H1 (cell line): ENCODE measurements at regions not wholly inside any gene's neighbourhood (a gene's known extent, or its start where the extent isn't known, plus 50 kb on each side); places are given as distances from the start of the nearest gene placed in this dataset.

Experiments used
- CTCF ChIA-PET: fragments of 300-600 bp; sonication (Branson Sonifier 250); formaldehyde crosslinking; loops from one replicate; lab custom pipeline; 2021; ENCODE audit not compliant: partially characterized antibody; lab: Charles Lee
- POLR2A ChIA-PET: fragments of 300-600 bp; sonication (Branson Sonifier 250); formaldehyde crosslinking; loops from one replicate; lab custom pipeline; 2021; ENCODE audit warnings: inconsistent platforms; ENCODE audit not compliant: partially characterized antibody; lab: Charles Lee
- DNase-seq, 2 experiments: peaks; one replicate each; pipeline versions ENCODE4 v3.0.0 to v3.0.0-alpha.2; 2010 to 2022; ENCODE audit warnings: low spot score in 2 of 2, low read depth in 1 of 2, mixed read lengths in 1 of 2
- FAIRE-seq: peaks from 2 replicates; lab custom pipeline; 2011; peaks lifted over from hg19 to GRCh38; lab: Jason Lieb, UNC
- H2AFZ ChIP-seq: 2 replicates; pipeline ENCODE4 v1.8.1; 2012; ENCODE audit warnings: low read length, inconsistent platforms
- H2AK5ac ChIP-seq: 2 replicates; pipeline ENCODE4 v1.6.1; 2013; ENCODE audit warnings: low read depth, low read length
- H2BK120ac ChIP-seq: replicated peaks from 2 replicates; pipeline ENCODE3; 2013; ENCODE audit warnings: low read depth, low read length, inconsistent platforms
- H2BK12ac ChIP-seq: 2 replicates; pipeline ENCODE4 v1.6.1; 2013; ENCODE audit warnings: low read depth, low read length
- H2BK15ac ChIP-seq: 2 replicates; pipeline ENCODE4 v1.6.1; 2013; ENCODE audit warnings: low read length
- H2BK20ac ChIP-seq: 2 replicates; pipeline ENCODE4 v1.6.1; 2013; ENCODE audit warnings: low read length
- H2BK5ac ChIP-seq: 2 replicates; pipeline ENCODE4 v1.6.1; 2013; ENCODE audit warnings: low read depth, low read length
- H3K14ac ChIP-seq: 2 replicates; pipeline ENCODE4 v1.6.1; 2013; ENCODE audit warnings: inconsistent platforms; ENCODE audit not compliant: insufficient read length
- H3K18ac ChIP-seq: 2 replicates; pipeline ENCODE4 v1.6.1; 2013; ENCODE audit warnings: low read length; ENCODE audit errors: extremely low read depth
- H3K23ac ChIP-seq: 2 replicates; pipeline ENCODE4 v1.6.1; 2013; ENCODE audit warnings: inconsistent platforms; ENCODE audit not compliant: insufficient read length
- H3K23me2 ChIP-seq: 2 replicates; pipeline ENCODE4 v1.6.1; 2013; ENCODE audit warnings: low read depth, low read length
- H3K27ac ChIP-seq: 2 replicates; pipeline ENCODE4 v1.6.1; 2011; ENCODE audit warnings: low read depth, low read length, inconsistent platforms
- H3K27me3 ChIP-seq, 4 experiments: replicated peaks in 1 of 4; 1 replicate in 1 of 4; 2 replicates in 3 of 4; pipeline versions ENCODE4 v1.6.1 to v1.8.1; 2011 to 2013; ENCODE audit warnings: low read length in 3 of 4, mild to moderate bottlenecking in 3 of 4, inconsistent platforms in 2 of 4, mixed read lengths in 2 of 4, moderate library complexity in 1 of 4; ENCODE audit not compliant: control insufficient read depth in 3 of 4, insufficient read depth in 3 of 4; ENCODE audit errors: extremely low read depth in 1 of 4
- H3K36me3 ChIP-seq, 4 experiments: 2 replicates each; pipeline versions ENCODE4 v1.6.1 to v1.8.1; 2011 to 2013; ENCODE audit warnings: mild to moderate bottlenecking in 4 of 4, low read length in 3 of 4, moderate library complexity in 2 of 4, control low read depth in 1 of 4, inconsistent platforms in 1 of 4; ENCODE audit not compliant: insufficient read depth in 4 of 4, control insufficient read depth in 2 of 4
- H3K4ac ChIP-seq: replicated peaks from 2 replicates; pipeline ENCODE3; 2013; ENCODE audit warnings: low read length, low read depth, mixed read lengths, inconsistent platforms; ENCODE audit not compliant: insufficient read length
- H3K4me1 ChIP-seq, 4 experiments: replicated peaks in 1 of 4; 1 replicate in 1 of 4; 2 replicates in 3 of 4; pipeline versions ENCODE4 v1.6.1 to v1.8.1; 2011 to 2013; ENCODE audit warnings: low read length in 3 of 4, inconsistent platforms in 2 of 4, mixed read lengths in 1 of 4; ENCODE audit not compliant: insufficient read depth in 4 of 4, control insufficient read depth in 3 of 4
- H3K4me2 ChIP-seq, 2 experiments: 2 replicates each; pipeline versions ENCODE4 v1.6.1 to v1.8.1; 2011 to 2013; ENCODE audit warnings: low read depth in 2 of 2, low read length in 2 of 2, control low read depth in 1 of 2, inconsistent platforms in 1 of 2, mild to moderate bottlenecking in 1 of 2; ENCODE audit not compliant: insufficient read depth in 1 of 2
- H3K4me3 ChIP-seq, 4 experiments: fragments of 200-600, 300-600 bp in 1 of 4; sonication (generic), shearing (Covaris generic), sonication (Bioruptor Twin) in 1 of 4; 2 replicates each; pipeline versions ENCODE4 v1.5.1 to v1.8.1; 2011 to 2016; ENCODE audit warnings: low read length in 4 of 4, low read depth in 3 of 4, control low read depth in 2 of 4, inconsistent platforms in 2 of 4, mild to moderate bottlenecking in 2 of 4, mixed read lengths in 1 of 4, moderate library complexity in 1 of 4; ENCODE audit not compliant: insufficient read depth in 2 of 4; ENCODE audit errors: extremely low read depth in 1 of 4
- H3K56ac ChIP-seq: replicated peaks from 2 replicates; pipeline ENCODE3; 2013; ENCODE audit warnings: low read depth, mild to moderate bottlenecking, mixed read lengths, low read length, inconsistent platforms; ENCODE audit not compliant: insufficient read length
- H3K79me1 ChIP-seq: 2 replicates; pipeline ENCODE4 v1.6.1; 2013; ENCODE audit warnings: low read depth, low read length, control low read depth
- H3K79me2 ChIP-seq, 2 experiments: 2 replicates each; pipeline versions ENCODE4 v1.6.1 to v1.8.1; 2012 to 2013; ENCODE audit warnings: low read length in 2 of 2, mild to moderate bottlenecking in 2 of 2, inconsistent platforms in 1 of 2; ENCODE audit not compliant: insufficient read depth in 2 of 2, control insufficient read depth in 1 of 2
- H3K9ac ChIP-seq, 4 experiments: replicated peaks in 1 of 4; 1 replicate in 1 of 4; 2 replicates in 3 of 4; pipeline versions ENCODE4 v1.6.1 to v1.8.1; 2011 to 2013; ENCODE audit warnings: low read depth in 3 of 4, low read length in 3 of 4, control low read depth in 2 of 4, mild to moderate bottlenecking in 2 of 4, moderate library complexity in 2 of 4, inconsistent platforms in 1 of 4; ENCODE audit errors: extremely low read depth in 1 of 4
- H3K9me3 ChIP-seq, 2 experiments: 2 replicates each; pipeline versions ENCODE4 v1.6.1 to v1.8.1; 2012 to 2013; ENCODE audit warnings: mild to moderate bottlenecking in 2 of 2, moderate library complexity in 2 of 2, control low read depth in 1 of 2, inconsistent platforms in 1 of 2, low read depth in 1 of 2, low read length in 1 of 2, mixed read lengths in 1 of 2; ENCODE audit not compliant: insufficient read depth in 2 of 2
- H4K20me1 ChIP-seq, 2 experiments: replicated peaks in 1 of 2; 2 replicates each; pipeline versions ENCODE3 to v1.8.1; 2011 to 2013; ENCODE audit warnings: inconsistent platforms in 2 of 2, low read length in 2 of 2, mild to moderate bottlenecking in 1 of 2; ENCODE audit not compliant: insufficient read depth in 2 of 2, control insufficient read depth in 1 of 2
- H4K5ac ChIP-seq: 2 replicates; pipeline ENCODE4 v1.6.1; 2013; ENCODE audit warnings: low read length, low read depth, mixed read lengths, inconsistent platforms; ENCODE audit not compliant: insufficient read length
- H4K8ac ChIP-seq: 2 replicates; pipeline ENCODE4 v1.8.0; 2013; ENCODE audit warnings: mild to moderate bottlenecking, moderate library complexity, low read length, inconsistent platforms; ENCODE audit not compliant: insufficient read depth; ENCODE audit errors: extremely low read depth
- H4K91ac ChIP-seq: replicated peaks from 2 replicates; pipeline ENCODE3; 2013; ENCODE audit warnings: low read length, mixed read lengths, inconsistent platforms; ENCODE audit not compliant: insufficient read length
- CHD1 ChIP-seq: IDR thresholded peaks from 2 replicates; pipeline ENCODE4 v1.6.1; 2012; ENCODE audit warnings: low read depth, low read length, improper control_type of control experiment
- NRF1 ChIP-seq: IDR thresholded peaks from 2 replicates; pipeline ENCODE4 v1.6.1; 2011; ENCODE audit warnings: mild to moderate bottlenecking, low read depth, low read length, improper control_type of control experiment
- SAP30 ChIP-seq: fragments of 300-600 bp; sonication (generic); IDR thresholded peaks from 2 replicates; pipeline ENCODE4 v1.7.1; 2012; ENCODE audit warnings: low read length, moderate library complexity, mild to moderate bottlenecking, inconsistent platforms; ENCODE audit not compliant: insufficient read depth, insufficient replicate concordance
- ZNF274 ChIP-seq: IDR thresholded peaks from 2 replicates; pipeline ENCODE4 v1.7.0; 2012; ENCODE audit warnings: low read length, borderline replicate concordance; ENCODE audit errors: extremely low read depth
- WGBS, 2 experiments: shearing (Covaris generic) in 1 of 2; methylation state at CpG; one replicate each; pipeline versions ENCODE4 v1.1.6 to v1.1.7; 2013 to 2015; ENCODE audit warnings: low lambda C conversion rate in 2 of 2, mixed read lengths in 2 of 2, inconsistent platforms in 1 of 2, low coverage in 1 of 2, missing lambda C conversion rate in 1 of 2; ENCODE audit not compliant: insufficient replicate concordance in 2 of 2, insufficient coverage in 1 of 2, insufficient read length in 1 of 2; ENCODE audit errors: extremely low coverage in 1 of 2, missing lambda C conversion rate in 1 of 2; 5-methylcytosine and 5-hydroxymethylcytosine counted together

DNA sequence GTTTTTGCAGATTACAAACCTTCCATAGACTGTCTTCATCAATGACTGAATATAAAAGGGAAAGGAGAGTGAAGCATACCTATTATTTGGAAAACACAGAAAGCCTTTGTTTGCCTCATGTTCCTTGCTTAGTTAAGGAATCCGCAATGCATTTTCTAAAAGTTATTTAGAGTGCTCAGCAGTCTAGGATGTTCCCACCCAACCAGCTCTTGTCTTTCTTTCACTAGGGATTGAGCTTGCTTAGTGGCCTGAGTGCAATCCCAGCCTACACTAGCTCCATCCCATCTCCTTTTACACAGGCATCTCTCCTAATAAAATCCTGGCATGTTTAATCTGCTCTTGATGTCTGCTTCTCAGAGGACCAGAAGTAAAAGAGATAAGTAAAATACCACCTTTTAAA is 850.5 kb upstream of the GJE1 start:
- no peak overlapping the region for H2AK5ac ChIP-seq
- H3K36me3 ChIP-seq: no peaks in the 10 kb centered on the region
- no peak overlapping the region for H4K91ac ChIP-seq
- no peak overlapping the region for H2BK120ac ChIP-seq
- FAIRE-seq (no peak), DNase-seq (no peak)
- no peak overlapping the region for H4K8ac ChIP-seq
- H3K27ac ChIP-seq: no peak overlapping the region
- no peak for TF ChIP-seq ZNF274
- TF ChIP-seq NRF1: no peak
- no peak for TF ChIP-seq CHD1
- TF ChIP-seq SAP30: no peak
- no peaks in the 10 kb centered on the region for H3K27me3 ChIP-seq
- no peak overlapping the region for H2BK20ac ChIP-seq
- H3K23me2 ChIP-seq: no peaks in the 10 kb centered on the region
- POLR2A ChIA-PET: no interaction called here
- H3K56ac ChIP-seq: no peak overlapping the region
- WGBS, 2 experiments: 85% methylated on average over 1 of the region's 1 CpG; no CpG with 5 or more reads in 1 of the 2 experiments
- H3K9ac ChIP-seq: no peak overlapping the region
- H3K4me2 ChIP-seq: no peak overlapping the region; a peak in 1 of 4 replicates
- peak overlapping the region; percentile 64; the same call in 1 of the 2 replicates for H2AFZ ChIP-seq
- H3K4ac ChIP-seq: no peak overlapping the region
- H3K14ac ChIP-seq: no peak overlapping the region
- no peak overlapping the region for H4K5ac ChIP-seq
- no peak overlapping the region for H2BK5ac ChIP-seq
- H3K23ac ChIP-seq: no peak overlapping the region
- H3K4me1 ChIP-seq: peaks cover 0 to 4% (median 2%) of the 10 kb centered on the region in 4 experiments; a peak in 4 of 7 replicates
- H3K18ac ChIP-seq: no peak overlapping the region
- no peaks in the 10 kb centered on the region for H3K79me2 ChIP-seq
- no peaks in the 10 kb centered on the region for H4K20me1 ChIP-seq
- no peak overlapping the region for H3K4me3 ChIP-seq
- no peaks in the 10 kb centered on the region for H3K79me1 ChIP-seq
- H2BK15ac ChIP-seq: no peak overlapping the region
- no peaks in the 10 kb centered on the region; a peak in 1 of 4 replicates for H3K9me3 ChIP-seq
- CTCF ChIA-PET: interaction anchor here (0.7 kb wide), 1 partner anchor 149 kb away, joined by 3 read pairs; no protein-coding TSS in a partner anchor
- H2BK12ac ChIP-seq: no peak overlapping the region
